ENCODE measurements at regions not wholly inside any gene's neighbourhood (a gene's known extent, or its start where the extent isn't known, plus 50 kb on each side); places are given as distances from the start of the nearest gene placed in this dataset.

DNA sequence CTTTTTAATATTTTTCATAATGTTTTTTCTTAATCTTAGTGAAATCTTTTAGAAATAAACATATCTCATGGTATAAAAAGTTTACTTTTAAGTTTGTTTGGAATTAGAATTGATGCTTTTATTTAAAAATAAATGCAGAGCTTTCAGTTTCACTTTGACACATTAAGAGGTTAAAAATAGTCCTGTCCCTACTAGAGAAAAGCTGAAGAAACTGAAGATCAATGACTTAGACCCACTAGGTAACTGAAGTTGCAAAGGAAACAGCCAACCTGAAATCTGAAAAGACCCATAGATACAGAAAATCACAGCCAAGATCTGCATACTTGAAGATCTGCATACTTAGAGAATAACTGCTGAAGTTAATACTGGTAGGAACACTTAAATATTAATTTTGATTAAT, 237.6 kb downstream of the RAP2B start:
- TF ChIP-seq, protein P1, sequence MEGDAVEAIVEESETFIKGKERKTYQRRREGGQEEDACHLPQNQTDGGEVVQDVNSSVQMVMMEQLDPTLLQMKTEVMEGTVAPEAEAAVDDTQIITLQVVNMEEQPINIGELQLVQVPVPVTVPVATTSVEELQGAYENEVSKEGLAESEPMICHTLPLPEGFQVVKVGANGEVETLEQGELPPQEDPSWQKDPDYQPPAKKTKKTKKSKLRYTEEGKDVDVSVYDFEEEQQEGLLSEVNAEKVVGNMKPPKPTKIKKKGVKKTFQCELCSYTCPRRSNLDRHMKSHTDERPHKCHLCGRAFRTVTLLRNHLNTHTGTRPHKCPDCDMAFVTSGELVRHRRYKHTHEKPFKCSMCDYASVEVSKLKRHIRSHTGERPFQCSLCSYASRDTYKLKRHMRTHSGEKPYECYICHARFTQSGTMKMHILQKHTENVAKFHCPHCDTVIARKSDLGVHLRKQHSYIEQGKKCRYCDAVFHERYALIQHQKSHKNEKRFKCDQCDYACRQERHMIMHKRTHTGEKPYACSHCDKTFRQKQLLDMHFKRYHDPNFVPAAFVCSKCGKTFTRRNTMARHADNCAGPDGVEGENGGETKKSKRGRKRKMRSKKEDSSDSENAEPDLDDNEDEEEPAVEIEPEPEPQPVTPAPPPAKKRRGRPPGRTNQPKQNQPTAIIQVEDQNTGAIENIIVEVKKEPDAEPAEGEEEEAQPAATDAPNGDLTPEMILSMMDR (tag by site-specific recombination; IDR thresholded peaks at IDR 0.05) = no peak
- no peak for TF ChIP-seq ZBTB8A (tag by site-specific recombination; IDR thresholded peaks at IDR 0.05)
- no peak for TF ChIP-seq ZNF2 (tag by site-specific recombination; IDR thresholded peaks at IDR 0.05)
- no peak for TF ChIP-seq KLF8 (tag by site-specific recombination; IDR thresholded peaks at IDR 0.05)
- TF ChIP-seq ZNF549 (tag by site-specific recombination; IDR thresholded peaks at IDR 0.05) = no peak
- TF ChIP-seq ZNF571 (tag by site-specific recombination; IDR thresholded peaks at IDR 0.05) = no peak
- TF ChIP-seq, protein P2, sequence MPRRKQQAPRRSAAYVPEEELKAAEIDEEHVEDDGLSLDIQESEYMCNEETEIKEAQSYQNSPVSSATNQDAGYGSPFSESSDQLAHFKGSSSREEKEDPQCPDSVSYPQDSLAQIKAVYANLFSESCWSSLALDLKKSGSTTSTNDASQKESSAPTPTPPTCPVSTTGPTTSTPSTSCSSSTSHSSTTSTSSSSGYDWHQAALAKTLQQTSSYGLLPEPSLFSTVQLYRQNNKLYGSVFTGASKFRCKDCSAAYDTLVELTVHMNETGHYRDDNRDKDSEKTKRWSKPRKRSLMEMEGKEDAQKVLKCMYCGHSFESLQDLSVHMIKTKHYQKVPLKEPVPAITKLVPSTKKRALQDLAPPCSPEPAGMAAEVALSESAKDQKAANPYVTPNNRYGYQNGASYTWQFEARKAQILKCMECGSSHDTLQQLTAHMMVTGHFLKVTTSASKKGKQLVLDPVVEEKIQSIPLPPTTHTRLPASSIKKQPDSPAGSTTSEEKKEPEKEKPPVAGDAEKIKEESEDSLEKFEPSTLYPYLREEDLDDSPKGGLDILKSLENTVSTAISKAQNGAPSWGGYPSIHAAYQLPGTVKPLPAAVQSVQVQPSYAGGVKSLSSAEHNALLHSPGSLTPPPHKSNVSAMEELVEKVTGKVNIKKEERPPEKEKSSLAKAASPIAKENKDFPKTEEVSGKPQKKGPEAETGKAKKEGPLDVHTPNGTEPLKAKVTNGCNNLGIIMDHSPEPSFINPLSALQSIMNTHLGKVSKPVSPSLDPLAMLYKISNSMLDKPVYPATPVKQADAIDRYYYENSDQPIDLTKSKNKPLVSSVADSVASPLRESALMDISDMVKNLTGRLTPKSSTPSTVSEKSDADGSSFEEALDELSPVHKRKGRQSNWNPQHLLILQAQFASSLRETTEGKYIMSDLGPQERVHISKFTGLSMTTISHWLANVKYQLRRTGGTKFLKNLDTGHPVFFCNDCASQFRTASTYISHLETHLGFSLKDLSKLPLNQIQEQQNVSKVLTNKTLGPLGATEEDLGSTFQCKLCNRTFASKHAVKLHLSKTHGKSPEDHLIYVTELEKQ (tag by site-specific recombination; IDR thresholded peaks at IDR 0.05; ENCODE audit: borderline replicate concordance) = no peak

Measured in HEK293 (cell line).